ENCODE measurements at regions not wholly inside any gene's neighbourhood (a gene's known extent, or its start where the extent isn't known, plus 50 kb on each side); places are given as distances from the start of the nearest gene placed in this dataset.
"Not testable (repeated sequence)": the region's sequence is repeated elsewhere in the genome, so short reads cannot be mapped to it uniquely, and the experiment has no call there.

DNA sequence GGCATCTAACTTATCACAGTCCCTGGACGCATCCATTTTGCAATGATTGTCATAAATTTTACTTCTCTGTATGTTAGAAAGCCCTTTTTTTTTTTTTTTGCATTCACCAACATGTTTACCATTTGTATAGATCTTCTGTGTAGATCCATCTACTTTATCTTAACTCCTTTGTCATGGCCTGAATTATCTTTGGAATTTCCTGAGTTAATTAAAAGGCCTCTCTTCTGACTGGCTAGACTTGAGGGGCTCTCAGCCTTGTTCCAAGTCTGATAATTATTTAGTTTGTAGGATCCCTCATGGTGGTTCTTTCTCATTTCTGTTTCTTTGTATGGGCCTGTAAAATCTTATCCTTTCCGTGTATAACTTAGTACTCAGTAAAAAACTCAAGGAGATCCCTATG lies 387.0 kb downstream of the C12orf50 start:
- no peak for DNase-seq (ENCODE audit: low read depth, low spot score)
- H3K4me3 ChIP-seq (ENCODE audit: low read length) = no peak overlapping the region

DNA sequence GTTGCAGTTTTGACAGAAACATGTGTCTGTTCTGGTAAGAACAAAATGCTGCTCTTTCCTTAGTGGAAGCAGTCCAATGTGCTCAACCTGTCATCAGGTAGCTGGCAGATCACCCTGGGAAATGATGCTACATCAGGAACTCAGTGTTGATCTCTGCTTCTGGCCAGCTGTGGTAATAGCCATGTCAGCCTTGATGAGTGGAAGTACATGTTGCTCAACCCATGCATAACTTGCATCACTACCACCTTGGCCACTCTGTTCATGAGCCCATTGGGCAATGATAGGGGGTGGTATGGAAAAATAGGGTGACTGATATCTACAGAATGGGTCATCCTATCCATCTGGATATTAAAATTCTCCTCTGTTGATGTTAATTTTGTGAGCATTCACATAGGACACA lies 411.0 kb downstream of the C12orf50 start:
- no peak overlapping the region for H3K4me3 ChIP-seq (ENCODE audit: low read length)
- no peak for DNase-seq (ENCODE audit: low read depth, low spot score)

DNA sequence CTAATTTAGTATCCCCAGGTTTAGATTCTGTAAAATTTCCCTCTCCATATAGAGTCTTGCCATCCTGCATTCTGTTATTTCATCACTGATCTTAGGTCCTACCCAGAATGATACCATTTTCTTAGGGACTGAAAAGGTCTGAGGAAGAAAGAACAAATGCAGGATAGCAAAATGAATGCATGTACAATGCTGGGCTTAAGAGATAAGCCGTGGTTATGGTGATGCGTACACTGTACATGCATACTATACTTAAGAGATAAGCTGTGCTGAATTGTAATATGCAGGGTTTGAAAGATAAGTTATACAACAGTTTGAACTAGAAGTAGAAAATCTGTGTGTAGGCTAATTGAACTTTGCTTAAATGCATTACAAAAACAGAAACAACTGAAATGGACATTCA lies 416.2 kb downstream of the C12orf50 start:
- H3K4me3 ChIP-seq (ENCODE audit: low read length) = no peak overlapping the region
- no peak for DNase-seq (ENCODE audit: low read depth, low spot score)

DNA sequence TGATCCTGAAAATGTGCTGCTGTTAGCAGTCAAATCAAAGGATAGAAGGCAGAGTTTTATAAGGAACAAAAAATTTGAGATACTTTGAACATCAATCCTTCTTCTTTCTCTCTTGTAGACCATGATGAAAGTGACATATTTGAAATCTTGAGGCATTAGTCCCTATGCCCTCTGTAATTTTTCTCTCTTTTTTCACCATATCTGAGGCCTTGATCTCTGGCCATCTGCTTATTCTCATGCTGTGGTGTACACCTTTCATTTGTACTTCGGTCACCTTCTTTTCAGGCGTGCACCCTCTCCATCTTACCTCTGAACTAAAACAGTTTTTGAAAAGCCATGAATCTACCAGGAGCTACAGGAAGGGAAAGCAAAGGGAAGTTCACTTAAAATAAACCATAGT lies 420.9 kb downstream of the C12orf50 start:
- H3K4me3 ChIP-seq (ENCODE audit: low read length) = no peak overlapping the region
- no peak for DNase-seq (ENCODE audit: low read depth, low spot score)

DNA sequence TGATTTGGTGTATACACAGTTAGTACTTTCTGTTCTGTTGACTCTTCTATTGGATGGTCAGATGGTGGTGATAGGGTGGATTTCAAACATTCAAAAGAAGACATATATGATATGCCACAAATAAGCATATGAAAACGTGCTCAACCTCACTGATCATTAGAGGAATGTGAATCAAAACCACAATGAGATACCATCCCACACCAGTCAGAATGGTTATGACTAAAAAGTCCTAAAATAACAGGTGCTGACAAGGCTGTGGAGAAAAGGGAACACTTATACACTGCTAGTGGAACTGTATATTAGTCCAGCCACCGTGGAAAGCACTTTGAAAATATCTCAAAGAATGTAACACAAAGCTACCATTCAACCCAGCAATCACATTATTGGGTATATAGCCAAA lies 425.5 kb downstream of the C12orf50 start:
- no peak for DNase-seq (ENCODE audit: low read depth, low spot score)
- no peak overlapping the region for H3K4me3 ChIP-seq (ENCODE audit: low read length)

DNA sequence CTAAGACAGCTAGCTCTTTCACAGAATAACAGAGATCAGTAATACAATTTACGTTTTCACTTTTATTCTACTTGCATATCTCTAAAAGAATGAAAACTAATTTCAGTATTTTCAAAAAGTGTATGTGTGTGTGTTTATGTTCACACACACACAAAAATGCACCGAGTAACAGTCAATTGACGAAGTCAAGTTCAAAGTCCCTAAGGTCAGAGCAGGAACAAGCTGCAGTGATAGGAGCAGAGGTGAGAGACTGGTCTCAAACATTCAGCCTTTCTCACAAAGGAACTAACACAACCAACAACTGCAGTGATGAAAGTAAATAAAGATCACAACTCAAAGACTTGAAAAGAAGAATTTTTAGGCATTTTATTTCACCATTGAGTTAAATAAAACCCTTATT lies 429.7 kb downstream of the C12orf50 start:
- no peak overlapping the region for H3K4me3 ChIP-seq (ENCODE audit: low read length)
- no peak for DNase-seq (ENCODE audit: low read depth, low spot score)

DNA sequence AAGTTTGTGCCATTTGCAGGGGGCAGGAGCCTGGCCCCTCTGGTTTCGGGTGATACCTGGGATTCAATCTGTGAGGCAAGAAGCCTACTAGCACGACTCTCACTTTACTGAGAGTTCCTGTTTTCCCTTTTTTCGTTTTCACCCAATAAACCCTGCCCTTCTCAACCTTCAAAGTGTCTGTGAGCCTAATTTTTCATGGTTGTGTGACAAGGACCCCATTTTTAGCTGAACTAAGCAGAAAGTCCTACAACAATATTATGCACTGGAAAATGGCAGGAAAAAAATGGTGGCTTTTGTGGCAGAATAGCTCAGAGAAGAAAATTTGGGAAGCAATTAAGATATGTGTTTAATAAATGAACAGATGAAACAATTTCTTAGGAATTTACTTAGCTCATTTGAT lies 432.1 kb downstream of the C12orf50 start:
- no peak for DNase-seq (ENCODE audit: low read depth, low spot score)
- H3K4me3 ChIP-seq (ENCODE audit: low read length) = no peak overlapping the region

DNA sequence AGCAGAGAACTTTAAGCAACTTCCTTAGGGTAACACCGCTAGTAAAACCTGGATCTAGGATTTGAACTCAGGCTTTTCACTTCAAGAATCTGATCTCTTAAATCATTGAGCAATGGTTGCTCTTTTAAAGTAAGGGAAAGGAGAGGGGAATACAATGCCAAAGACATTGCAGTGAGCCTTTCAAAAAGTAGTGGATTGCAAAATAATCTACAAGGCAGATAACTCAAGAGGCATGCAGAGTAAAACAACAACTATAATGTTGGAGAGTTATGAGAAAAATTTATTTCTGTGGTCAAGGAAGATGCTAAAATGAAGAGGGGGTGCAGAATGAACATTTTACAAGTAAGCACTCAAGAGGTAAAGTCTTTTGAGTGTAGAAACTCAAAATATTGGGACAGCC lies 432.6 kb downstream of the C12orf50 start:
- H3K4me3 ChIP-seq (ENCODE audit: low read length) = no peak overlapping the region
- no peak for DNase-seq (ENCODE audit: low read depth, low spot score)

DNA sequence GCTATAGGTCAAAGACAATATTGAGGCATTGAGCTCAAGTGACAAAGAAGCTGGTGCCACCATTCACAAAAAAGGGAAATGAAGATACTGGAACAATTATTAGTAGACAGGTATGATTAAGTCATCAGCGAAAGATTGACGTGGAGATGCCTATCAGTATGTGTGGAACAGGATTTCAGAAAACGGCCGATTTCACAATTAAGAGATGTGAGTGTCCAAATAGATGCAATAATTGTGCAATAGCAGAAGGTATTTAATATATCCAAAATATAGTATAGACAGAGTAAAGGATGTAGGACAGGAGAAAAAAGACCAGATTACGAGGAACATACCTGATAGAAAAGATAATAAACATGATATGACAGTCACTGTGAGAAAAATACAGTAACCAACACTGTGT lies 433.1 kb downstream of the C12orf50 start:
- DNase-seq (ENCODE audit: low read depth, low spot score) = no peak
- no peak overlapping the region for H3K4me3 ChIP-seq (ENCODE audit: low read length)

DNA sequence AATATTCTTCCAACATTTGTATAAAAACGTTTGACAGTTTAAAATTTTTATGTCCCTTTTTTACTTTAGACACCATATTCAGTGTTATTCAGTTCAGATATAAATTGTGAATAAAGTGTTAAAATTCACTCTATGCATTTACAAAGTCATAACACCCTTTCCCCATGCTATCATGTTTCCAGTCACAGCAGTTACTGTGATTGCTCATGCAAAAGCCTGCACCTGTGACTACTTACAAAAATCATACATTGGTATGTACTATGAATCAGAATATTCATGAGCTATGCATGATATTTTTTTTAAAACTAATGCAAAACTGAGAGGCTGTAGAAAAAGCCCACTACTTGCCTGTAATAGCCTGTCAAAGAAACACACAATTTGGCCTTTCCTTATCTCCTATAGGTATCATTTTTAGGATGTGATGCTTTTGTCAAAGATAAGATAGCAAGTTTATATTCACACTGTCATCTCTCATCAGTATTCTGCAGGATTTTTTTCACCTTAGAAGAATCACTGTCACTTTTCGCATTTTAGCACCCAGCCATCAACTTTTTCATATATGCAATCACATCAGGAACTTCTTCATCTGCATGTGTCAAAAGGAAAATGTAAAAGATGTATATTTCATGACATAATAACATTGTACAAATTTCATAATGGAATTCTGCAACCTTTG lies 443.2 kb downstream of the C12orf50 start:
- H3K4me3 ChIP-seq (ENCODE audit: low read length) = no peak overlapping the region
- DNase-seq (ENCODE audit: low read depth, low spot score) = no peak

DNA sequence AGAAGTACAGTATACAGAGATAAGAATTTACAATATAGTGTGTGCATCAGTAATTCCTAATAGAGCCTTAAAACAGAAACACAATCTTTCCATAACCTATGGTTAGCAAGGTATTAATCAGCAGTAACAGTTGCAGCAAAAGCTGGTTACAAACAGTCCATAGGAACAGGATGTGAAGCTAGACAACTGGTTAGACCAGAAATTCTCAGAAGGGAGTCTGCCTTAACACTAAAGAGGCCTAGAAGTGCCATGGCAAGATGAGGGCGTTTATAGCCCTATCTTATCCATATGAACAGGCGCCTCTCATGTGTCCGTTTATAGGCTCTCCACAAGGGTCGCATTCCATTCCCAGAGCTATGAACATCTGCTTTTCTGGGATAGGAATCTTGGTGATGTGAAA lies 450.1 kb downstream of the C12orf50 start:
- DNase-seq (ENCODE audit: low read depth, low spot score); H3K4me3 ChIP-seq (ENCODE audit: low read length): not testable (repeated sequence)

DNA sequence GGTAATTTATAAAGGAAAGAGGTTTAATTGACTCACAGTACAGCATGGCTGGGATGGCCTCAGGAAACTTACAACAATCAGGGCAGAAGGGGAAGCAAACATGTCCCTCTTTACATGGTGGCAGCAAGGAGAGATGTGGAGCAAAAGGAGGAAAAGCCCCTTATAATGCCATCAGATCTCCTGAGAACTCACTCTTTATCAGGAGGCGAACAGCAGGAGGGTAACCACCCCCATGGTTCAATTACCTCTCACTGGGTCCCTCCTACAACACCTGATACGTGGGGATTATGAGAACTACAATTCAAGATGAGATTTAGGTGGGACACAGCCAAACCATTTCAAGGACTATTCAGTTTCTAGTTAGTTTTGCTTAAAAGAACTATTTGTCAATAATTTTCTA lies 453.3 kb downstream of the C12orf50 start:
- no peak for DNase-seq (ENCODE audit: low read depth, low spot score)
- no peak overlapping the region for H3K4me3 ChIP-seq (ENCODE audit: low read length)

DNA sequence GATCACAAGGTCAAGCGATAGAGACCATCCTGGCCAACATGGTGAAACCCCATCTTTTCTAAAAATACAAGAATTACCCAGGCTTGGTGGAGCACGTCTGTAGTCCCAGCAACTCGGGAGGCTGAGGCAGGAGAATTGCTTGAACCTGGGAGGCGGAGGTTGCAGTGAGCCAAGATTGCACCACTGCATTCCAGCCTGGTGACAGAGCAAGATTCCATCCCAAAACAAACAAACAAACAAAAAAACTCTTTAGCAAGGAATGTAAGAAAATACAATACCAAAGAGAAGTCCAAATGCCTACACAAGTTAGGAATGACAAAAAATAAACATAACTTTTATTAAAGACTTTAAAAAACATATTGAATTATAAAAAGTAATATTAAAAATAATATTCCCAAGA lies 462.3 kb downstream of the C12orf50 start:
- not testable (repeated sequence) for DNase-seq (ENCODE audit: low read depth, low spot score); H3K4me3 ChIP-seq (ENCODE audit: low read length)

DNA sequence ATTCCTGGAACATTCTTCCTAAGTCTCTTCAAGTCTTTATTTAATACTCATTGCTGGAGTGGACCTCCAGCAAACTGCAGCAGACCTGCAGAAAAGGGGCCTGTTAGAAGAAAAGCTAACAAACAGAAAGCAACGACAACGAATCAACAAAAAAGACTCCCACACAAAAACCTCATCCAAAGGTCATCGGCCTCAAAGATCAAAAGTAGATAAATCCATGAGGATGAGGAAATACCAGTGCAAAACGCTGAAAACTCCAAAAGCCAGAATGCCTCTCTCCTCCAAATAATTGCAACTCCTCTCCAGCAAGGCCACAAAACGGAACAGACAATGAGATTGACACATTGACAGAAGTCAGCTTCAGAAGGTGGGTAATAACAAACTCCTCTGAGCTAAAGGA lies 472.2 kb downstream of the C12orf50 start:
- no peak overlapping the region for H3K4me3 ChIP-seq (ENCODE audit: low read length)
- no peak for DNase-seq (ENCODE audit: low read depth, low spot score)

DNA sequence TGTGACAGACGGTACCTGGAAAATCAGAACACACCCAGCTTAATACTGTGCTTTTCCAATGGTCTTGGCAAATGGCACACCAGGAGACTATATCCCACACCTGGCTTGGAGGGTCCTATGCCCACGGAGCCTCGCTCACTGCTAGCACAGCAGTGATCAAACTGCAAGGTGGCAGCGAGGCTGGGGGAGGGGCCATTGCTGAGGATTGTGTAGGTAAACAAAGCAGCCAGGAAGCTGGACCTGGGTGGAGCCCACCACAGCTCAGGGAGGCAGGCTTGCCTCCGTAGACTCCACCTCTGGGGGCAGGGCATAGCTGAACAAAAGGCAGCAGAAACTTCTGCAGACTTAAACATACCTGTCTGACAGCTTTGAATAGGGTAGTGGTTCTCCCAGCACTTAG lies 498.0 kb downstream of the C12orf50 start:
- not testable (repeated sequence) for DNase-seq (ENCODE audit: low read depth, low spot score); H3K4me3 ChIP-seq (ENCODE audit: low read length)

DNA sequence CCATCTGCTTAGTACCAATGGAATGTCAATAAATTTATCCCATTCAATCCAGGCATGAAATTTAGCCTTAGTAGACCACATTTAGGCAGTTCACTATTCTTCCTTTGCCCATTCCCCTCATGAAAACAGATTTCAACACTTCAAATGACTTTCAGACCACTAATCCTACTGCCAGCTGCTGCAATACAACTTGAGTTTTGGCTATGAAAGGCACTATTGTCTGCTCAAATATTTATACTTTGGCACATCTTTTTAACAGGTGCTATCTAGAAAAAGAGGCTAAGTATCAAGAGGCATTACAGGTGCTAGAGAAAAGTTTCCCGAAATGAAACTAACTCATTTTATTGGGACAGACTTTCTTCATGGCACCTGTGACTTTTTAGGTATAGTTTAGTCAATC lies 499.8 kb downstream of the C12orf50 start:
- no peak for DNase-seq (ENCODE audit: low read depth, low spot score)

DNA sequence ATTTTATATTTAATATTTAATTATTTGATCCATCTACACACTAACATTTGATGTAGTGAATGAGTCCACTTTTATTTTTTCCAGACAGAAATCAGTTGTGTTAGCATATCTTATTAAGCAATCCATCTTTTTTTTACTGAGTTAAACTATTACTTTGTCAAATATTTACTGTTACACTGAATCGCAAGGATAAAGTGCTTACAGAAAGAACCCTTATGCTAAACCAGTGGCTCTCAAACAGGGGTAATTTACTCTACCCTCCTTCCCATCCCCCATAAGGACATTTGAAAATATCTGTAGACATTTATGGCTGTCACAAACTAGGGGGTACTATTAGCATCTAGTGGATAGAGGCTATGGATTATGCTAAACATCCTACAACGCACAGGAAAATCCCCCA lies 508.2 kb downstream of the C12orf50 start:
- no peak for DNase-seq (ENCODE audit: low read depth, low spot score)

More for the DNA sequence above, 499.8 kb downstream of the C12orf50 start:
- H3K4me3 ChIP-seq (ENCODE audit: low read length) = no peak overlapping the region

DNA sequence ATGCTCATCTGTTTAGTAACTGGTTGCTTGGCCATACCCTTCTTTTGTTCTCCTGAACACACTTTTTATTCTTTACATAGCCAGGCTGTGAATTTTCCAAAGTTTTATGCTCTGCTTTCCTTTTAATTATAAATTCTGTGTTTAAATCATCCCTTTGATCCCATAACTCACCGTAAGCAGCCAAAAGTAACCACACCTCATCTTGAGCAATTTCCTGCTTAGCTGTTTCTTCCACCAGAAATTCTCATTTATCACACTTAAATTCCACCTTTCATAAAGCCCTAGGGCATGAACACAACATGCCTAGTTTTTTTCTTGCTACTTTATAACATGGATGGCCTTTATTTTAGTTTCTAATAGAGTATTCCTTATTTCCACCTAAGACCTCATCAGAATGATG lies 510.7 kb downstream of the C12orf50 start:
- no peak for DNase-seq (ENCODE audit: low read depth, low spot score)
- H3K4me3 ChIP-seq (ENCODE audit: low read length) = no peak overlapping the region

More for the DNA sequence above, 508.2 kb downstream of the C12orf50 start:
- H3K4me3 ChIP-seq (ENCODE audit: low read length) = no peak overlapping the region

DNA sequence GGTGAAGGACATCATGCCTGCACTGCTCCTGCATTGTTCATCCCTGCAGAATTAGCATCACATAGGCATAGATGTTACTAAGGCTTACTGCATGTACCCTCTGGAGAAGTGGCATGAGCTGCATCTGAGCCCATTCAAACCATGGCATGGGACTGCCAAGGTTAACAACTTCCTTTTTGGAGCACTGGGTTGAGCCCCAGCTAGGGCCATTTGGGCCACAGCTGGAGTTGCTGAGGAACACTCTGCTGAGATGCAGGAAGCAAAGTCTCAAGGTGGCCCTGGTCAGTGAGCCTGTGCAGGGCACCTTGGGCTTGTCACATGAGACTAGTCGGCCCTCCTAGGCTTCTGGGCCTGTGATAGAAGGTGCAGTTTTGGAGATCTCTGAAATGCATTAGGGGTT lies 511.2 kb downstream of the C12orf50 start:
- H3K4me3 ChIP-seq (ENCODE audit: low read length) = no peak overlapping the region

DNA sequence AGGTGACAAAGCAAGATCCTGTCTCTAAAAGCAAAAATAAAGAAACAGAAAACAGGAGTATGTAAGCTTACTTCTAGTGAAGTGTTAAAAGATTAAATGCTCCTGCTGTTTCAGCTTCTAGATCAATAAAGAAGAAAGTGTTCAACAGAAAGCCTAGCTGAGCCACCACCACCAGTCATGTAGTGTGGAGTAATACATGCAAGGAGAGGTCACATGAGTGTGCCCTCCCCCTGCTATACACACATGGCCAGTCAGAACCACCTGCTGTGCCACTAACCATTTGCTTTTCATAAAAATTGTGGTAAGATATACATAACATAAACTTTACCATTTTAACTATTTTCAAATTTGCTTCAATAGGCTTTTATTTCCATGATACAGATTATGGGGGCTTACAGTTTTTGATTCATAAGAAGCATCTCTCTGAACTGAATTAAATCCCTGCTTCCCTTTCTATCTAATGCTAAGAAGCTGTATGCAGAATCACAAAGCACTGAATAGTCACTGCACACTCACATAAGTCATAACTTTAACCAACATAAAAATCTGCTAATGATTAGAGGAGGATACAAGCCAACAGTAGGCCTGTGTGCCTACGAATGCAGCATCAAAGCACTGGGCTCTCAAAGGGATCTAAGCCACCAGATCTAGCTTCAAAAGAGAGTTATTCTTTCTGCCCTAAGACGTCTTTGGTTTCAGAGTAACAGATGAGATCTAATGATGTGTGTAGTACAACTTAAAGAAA lies 515.5 kb downstream of the C12orf50 start:
- DNase-seq (ENCODE audit: low read depth, low spot score) = no peak
- H3K4me3 ChIP-seq (ENCODE audit: low read length) = no peak overlapping the region

More for the DNA sequence above, 511.2 kb downstream of the C12orf50 start:
- no peak for DNase-seq (ENCODE audit: low read depth, low spot score)

DNA sequence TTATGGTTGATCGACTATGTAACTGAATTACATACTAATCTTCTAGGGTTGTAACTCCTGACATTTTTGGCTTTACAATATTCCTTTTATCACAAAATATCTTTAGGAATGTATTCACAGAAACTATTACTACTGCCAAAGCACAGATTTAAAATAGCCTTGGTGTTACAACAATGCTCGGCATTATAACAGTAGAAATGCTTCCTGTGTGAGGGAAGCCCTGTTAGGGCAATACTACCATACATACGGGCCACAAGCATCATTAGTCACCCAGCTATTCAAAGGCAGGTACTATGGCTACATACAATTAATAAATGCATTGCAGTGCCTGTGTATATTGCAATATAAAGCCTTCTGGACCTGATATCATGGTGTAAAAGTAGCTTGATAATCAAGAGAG lies 517.8 kb downstream of the C12orf50 start:
- no peak for DNase-seq (ENCODE audit: low read depth, low spot score)

More for the DNA sequence above, 517.8 kb downstream of the C12orf50 start:
- H3K4me3 ChIP-seq (ENCODE audit: low read length) = no peak overlapping the region

All from Jurkat, Clone E6-1 (cell line).